A549 (cell line): ENCODE measurements at regions not wholly inside any gene's neighbourhood (a gene's known extent, or its start where the extent isn't known, plus 50 kb on each side); places are given as distances from the start of the nearest gene placed in this dataset.

Experiments used
- ATAC-seq, 2 experiments: fragments of 200-7000 bp in 1 of 2; fragments of >200 bp in 1 of 2; cut with Nextera tagmentation in 1 of 2; cut with Tn5 transposase in 1 of 2; 3 replicates each; pipeline versions ENCODE4 v1.8.0 to v1.9.1; 2018 to 2020; ENCODE audit warnings: mild to moderate bottlenecking in 1 of 2, moderate library complexity in 1 of 2
- CTCF ChIA-PET: fragments of 300-600 bp; sonication (Branson Sonifier 250); formaldehyde crosslinking; extraction: SDS; loops from one replicate; lab custom pipeline; 2021; ENCODE audit warnings: antibody characterized with exemption, inconsistent platforms; lab: Yijun Ruan, JAX
- POLR2A ChIA-PET: fragments of 350-600 bp; formaldehyde crosslinking; extraction: SDS; loops from one replicate; lab custom pipeline; 2021; ENCODE audit warnings: antibody characterized with exemption, inconsistent platforms; lab: Yijun Ruan, JAX
- DNase-seq, 2 experiments: peaks; one replicate each; pipeline versions ENCODE4 v3.0.0 to v3.0.0-alpha.2; 2011 to 2016; ENCODE audit warnings: low read depth in 1 of 2, low spot score in 1 of 2
- FAIRE-seq: peaks from 2 replicates; lab custom pipeline; 2011; peaks lifted over from hg19 to GRCh38; lab: Jason Lieb, UNC
- H3K27ac ChIP-seq, 2 experiments: fragments of >200 bp; sonication (Bioruptor Twin); formaldehyde crosslinking; 3 replicates each; pipeline ENCODE4 v1.5.1; 2016 to 2017
- H3K4me1 ChIP-seq: fragments of >200 bp; sonication (Bioruptor Twin); formaldehyde crosslinking; 3 replicates; pipeline ENCODE4 v1.6.1; 2016
- H3K4me2 ChIP-seq: fragments of >200 bp; sonication (Bioruptor Twin); formaldehyde crosslinking; 3 replicates; pipeline ENCODE4 v1.6.1; 2016
- H3K4me3 ChIP-seq: fragments of >200 bp; sonication (Bioruptor Twin); formaldehyde crosslinking; 3 replicates; pipeline ENCODE4 v1.5.1; 2016
- H3K9me3 ChIP-seq: fragments of >200 bp; sonication (Bioruptor Twin); formaldehyde crosslinking; 3 replicates; pipeline ENCODE4 v1.6.1; 2016
- BHLHE40 ChIP-seq: IDR thresholded peaks from 2 replicates; pipeline ENCODE4 v1.6.1; 2012; ENCODE audit warnings: low read depth, low read length, inconsistent platforms
- CBX2 ChIP-seq: fragments of 200-600 bp; sonication (generic); IDR thresholded peaks from 2 replicates; pipeline ENCODE4 v1.6.1; 2016; ENCODE audit warnings: low read depth, mild to moderate bottlenecking, borderline replicate concordance
- CHD2 ChIP-seq: fragments of 150-350 bp; IDR thresholded peaks from 2 replicates; pipeline ENCODE4 v1.6.1; 2014; ENCODE audit warnings: low read length; ENCODE audit not compliant: partially characterized antibody
- FOXS1 ChIP-seq: fragments of 250-450 bp; sonication (Bioruptor Pico); IDR thresholded peaks from 2 replicates; pipeline ENCODE4 v1.5.0; 2020; ENCODE audit warnings: mild to moderate bottlenecking, moderate library complexity
- HDAC2 ChIP-seq: fragments of 200-600 bp; sonication (generic); IDR thresholded peaks from 2 replicates; pipeline ENCODE4 v1.6.1; 2016
- HOXA7 ChIP-seq: fragments of 250-450 bp; sonication (Bioruptor Pico); IDR thresholded peaks from 2 replicates; pipeline ENCODE4 v1.5.0; 2020; ENCODE audit warnings: mild to moderate bottlenecking, moderate library complexity
- JUNB ChIP-seq: fragments of >200 bp; sonication (Bioruptor Twin); formaldehyde crosslinking; IDR thresholded peaks from 2 replicates; pipeline ENCODE4 v1.6.1; 2016
- KDM1A ChIP-seq: fragments of 200-600 bp; sonication (generic); IDR thresholded peaks from 2 replicates; pipeline ENCODE4 v1.6.1; 2016; ENCODE audit warnings: low read depth, mild to moderate bottlenecking
- MAFK ChIP-seq: fragments of 450-650 bp; IDR thresholded peaks from 2 replicates; pipeline ENCODE4 v1.6.1; 2014; ENCODE audit not compliant: partially characterized antibody
- MYC ChIP-seq: IDR thresholded peaks from 2 replicates; pipeline ENCODE4 v1.6.1; 2012; ENCODE audit warnings: mild to moderate bottlenecking, inconsistent platforms, low read length, improper control_type of control experiment, borderline replicate concordance
- NFE2L2 ChIP-seq: fragments of 150-350 bp; conservative IDR thresholded peaks from 2 replicates; pipeline ENCODE4 v1.6.1; 2014; ENCODE audit warnings: low read length
- PHF8 ChIP-seq: fragments of 200-600 bp; sonication (generic); IDR thresholded peaks from 2 replicates; pipeline ENCODE4 v1.6.1; 2016; ENCODE audit warnings: low read depth, mild to moderate bottlenecking, antibody characterized with exemption, moderate library complexity, borderline replicate concordance
- POLR2AphosphoS2 ChIP-seq: conservative IDR thresholded peaks from 2 replicates; pipeline ENCODE4 v1.6.1; 2012; ENCODE audit warnings: low read length, improper control_type of control experiment, inconsistent platforms
- RAD21 ChIP-seq, 2 experiments: fragments of >200 bp in 1 of 2; sonication (Bioruptor Twin) in 1 of 2; formaldehyde crosslinking in 1 of 2; IDR thresholded peaks in 1 of 2; conservative IDR thresholded peaks in 1 of 2; 2 replicates in 1 of 2; 3 replicates in 1 of 2; pipeline ENCODE4 v1.6.1; 2012 to 2018; ENCODE audit warnings: inconsistent platforms in 1 of 2
- RCOR1 ChIP-seq: fragments of 150-350 bp; IDR thresholded peaks from 2 replicates; pipeline ENCODE4 v1.6.1; 2014; ENCODE audit warnings: antibody characterized with exemption, low read length, low read depth
- RFX5 ChIP-seq: fragments of 450-650 bp; IDR thresholded peaks from 2 replicates; pipeline ENCODE4 v1.7.1; 2014; ENCODE audit warnings: antibody characterized with exemption, mild to moderate bottlenecking, moderate library complexity
- SMC3 ChIP-seq: fragments of >200 bp; sonication (Bioruptor Twin); formaldehyde crosslinking; IDR thresholded peaks from 3 replicates; pipeline ENCODE4 v1.6.1; 2018; ENCODE audit warnings: inconsistent platforms
- SREBF2 ChIP-seq: fragments of 450-650 bp; IDR thresholded peaks from 2 replicates; pipeline ENCODE4 v1.6.1; 2014; ENCODE audit warnings: mild to moderate bottlenecking, moderate library complexity
- TFCP2L1 ChIP-seq: fragments of 250-450 bp; sonication (Bioruptor Pico); IDR thresholded peaks from 2 replicates; pipeline ENCODE4 v1.5.0; 2021; ENCODE audit warnings: mild to moderate bottlenecking
- TP53 ChIP-seq: fragments of 250-450 bp; sonication (Bioruptor Pico); IDR thresholded peaks from 2 replicates; pipeline ENCODE4 v1.5.0; 2021; ENCODE audit warnings: mild to moderate bottlenecking, moderate library complexity
- ZC3H11A ChIP-seq: fragments of 450-650 bp; IDR thresholded peaks from 2 replicates; pipeline ENCODE4 v1.6.1; 2014; ENCODE audit warnings: antibody characterized with exemption, mild to moderate bottlenecking
- WGBS: methylation state at CpG from one replicate; pipeline ENCODE4 v1.1.6; 2017; ENCODE audit errors: missing lambda C conversion rate; 5-methylcytosine and 5-hydroxymethylcytosine counted together
- TF ChIP-seq, protein P1 (sequence below): fragments of >200 bp; sonication (Bioruptor Twin); formaldehyde crosslinking; IDR thresholded peaks from 3 replicates; pipeline ENCODE4 v1.6.1; 2016
- TF ChIP-seq, protein P2 (sequence below): fragments of >200 bp; sonication (Bioruptor Twin); formaldehyde crosslinking; IDR thresholded peaks from 3 replicates; pipeline ENCODE4 v1.5.1; 2016
- TF ChIP-seq, protein P3 (sequence below): fragments of 250-450 bp; sonication (Bioruptor Pico); IDR thresholded peaks from 2 replicates; pipeline ENCODE4 v1.5.0; 2021; ENCODE audit warnings: mild to moderate bottlenecking, moderate library complexity, borderline replicate concordance
- TF ChIP-seq, protein P4 (sequence below): IDR thresholded peaks from 2 replicates; pipeline ENCODE4 v1.6.1; 2012
- TF ChIP-seq, protein P5 (sequence below): IDR thresholded peaks from 2 replicates; pipeline ENCODE4 v1.6.1; 2012; ENCODE audit warnings: low read depth, borderline replicate concordance

DNA sequence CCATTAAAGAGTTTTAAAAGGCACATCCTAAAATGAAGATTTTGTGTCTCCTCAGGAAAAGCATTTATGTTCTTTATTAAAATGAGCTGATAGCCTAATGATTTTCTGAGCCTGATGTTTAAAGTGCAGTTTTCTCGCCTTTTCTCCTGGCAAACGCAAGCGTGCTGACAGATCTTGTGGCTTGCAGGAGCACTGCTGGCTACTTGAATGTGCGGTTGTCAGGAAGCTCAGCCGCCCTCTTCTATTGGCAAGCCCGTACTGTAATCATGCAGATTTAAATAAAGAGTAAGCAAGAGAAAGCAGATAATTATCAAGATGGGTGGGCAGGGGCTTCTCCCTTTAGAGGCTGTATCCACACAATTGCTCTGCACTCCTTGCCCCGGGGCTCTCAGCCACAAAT, 139.5 kb upstream of the SPHKAP start:
- no peak overlapping the region for H3K4me2 ChIP-seq
- no peak overlapping the region for H3K4me3 ChIP-seq
- no peak overlapping the region for H3K27ac ChIP-seq
- CTCF ChIA-PET = no interaction called here
- no peaks in the 10 kb centered on the region for H3K9me3 ChIP-seq
- H3K4me1 ChIP-seq = no peaks in the 10 kb centered on the region
- TF ChIP-seq TP53 (CRISPR knock-in tag) (no peak), JUNB (no peak), SREBF2 (no peak), BHLHE40 (no peak), RCOR1 (no peak), POLR2AphosphoS2 (no peak)
- WGBS = 68% methylated on average over 7 of the region's 7 CpGs
- POLR2A ChIA-PET = no interaction called here
- DNase-seq = no peak
- no peak for ATAC-seq
- FAIRE-seq = no peak

DNA sequence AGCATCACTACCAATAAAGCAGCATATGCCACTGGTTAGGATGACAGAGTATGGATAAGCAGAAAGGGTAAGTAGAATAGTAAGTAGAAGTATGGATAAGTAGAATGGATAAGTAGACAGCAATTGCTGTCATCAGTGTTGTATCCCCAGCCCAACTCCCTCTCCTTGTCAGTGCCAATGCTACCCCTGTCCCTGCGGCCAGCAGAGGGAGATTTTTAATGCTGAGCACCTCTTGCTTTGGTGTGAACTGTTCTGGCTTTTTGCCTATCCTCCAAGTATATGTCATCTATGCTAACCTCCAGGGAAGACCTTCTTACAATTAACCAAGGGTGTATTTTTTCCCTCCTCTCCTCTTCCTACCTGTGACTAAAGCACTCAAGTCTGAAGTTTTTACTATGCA, 136.7 kb upstream of the SPHKAP start:
- Histone ChIP-seq H3K4me3 (no peak overlapping the region), H3K9me3 (no peaks in the 10 kb centered on the region), H3K27ac (no peak overlapping the region), H3K4me2 (no peak overlapping the region), H3K4me1 (no peaks in the 10 kb centered on the region)
- POLR2A ChIA-PET = no interaction called here
- CTCF ChIA-PET = no interaction called here
- DNase-seq (peak; percentile 1 to 40), FAIRE-seq (no peak), ATAC-seq (peak; percentile 94 to 97)
- WGBS = 17% methylated on average over 1 of the region's 1 CpG
- TF ChIP-seq, protein P1, sequence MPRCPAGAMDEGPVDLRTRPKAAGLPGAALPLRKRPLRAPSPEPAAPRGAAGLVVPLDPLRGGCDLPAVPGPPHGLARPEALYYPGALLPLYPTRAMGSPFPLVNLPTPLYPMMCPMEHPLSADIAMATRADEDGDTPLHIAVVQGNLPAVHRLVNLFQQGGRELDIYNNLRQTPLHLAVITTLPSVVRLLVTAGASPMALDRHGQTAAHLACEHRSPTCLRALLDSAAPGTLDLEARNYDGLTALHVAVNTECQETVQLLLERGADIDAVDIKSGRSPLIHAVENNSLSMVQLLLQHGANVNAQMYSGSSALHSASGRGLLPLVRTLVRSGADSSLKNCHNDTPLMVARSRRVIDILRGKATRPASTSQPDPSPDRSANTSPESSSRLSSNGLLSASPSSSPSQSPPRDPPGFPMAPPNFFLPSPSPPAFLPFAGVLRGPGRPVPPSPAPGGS = no peak
- TF ChIP-seq KDM1A = no peak
- TF ChIP-seq RAD21 (conservative IDR thresholded peaks at IDR 0.05 in 1 of 2, IDR thresholded peaks at IDR 0.05 in 1 of 2) = peak; percentile 26 to 50; a peak in 3 of 5 replicates
- peak; percentile 36; the same call in 2 of the 3 replicates for TF ChIP-seq SMC3
- TF ChIP-seq, protein P2, sequence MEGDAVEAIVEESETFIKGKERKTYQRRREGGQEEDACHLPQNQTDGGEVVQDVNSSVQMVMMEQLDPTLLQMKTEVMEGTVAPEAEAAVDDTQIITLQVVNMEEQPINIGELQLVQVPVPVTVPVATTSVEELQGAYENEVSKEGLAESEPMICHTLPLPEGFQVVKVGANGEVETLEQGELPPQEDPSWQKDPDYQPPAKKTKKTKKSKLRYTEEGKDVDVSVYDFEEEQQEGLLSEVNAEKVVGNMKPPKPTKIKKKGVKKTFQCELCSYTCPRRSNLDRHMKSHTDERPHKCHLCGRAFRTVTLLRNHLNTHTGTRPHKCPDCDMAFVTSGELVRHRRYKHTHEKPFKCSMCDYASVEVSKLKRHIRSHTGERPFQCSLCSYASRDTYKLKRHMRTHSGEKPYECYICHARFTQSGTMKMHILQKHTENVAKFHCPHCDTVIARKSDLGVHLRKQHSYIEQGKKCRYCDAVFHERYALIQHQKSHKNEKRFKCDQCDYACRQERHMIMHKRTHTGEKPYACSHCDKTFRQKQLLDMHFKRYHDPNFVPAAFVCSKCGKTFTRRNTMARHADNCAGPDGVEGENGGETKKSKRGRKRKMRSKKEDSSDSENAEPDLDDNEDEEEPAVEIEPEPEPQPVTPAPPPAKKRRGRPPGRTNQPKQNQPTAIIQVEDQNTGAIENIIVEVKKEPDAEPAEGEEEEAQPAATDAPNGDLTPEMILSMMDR = peak; percentile 34; the same call in 2 of the 3 replicates

DNA sequence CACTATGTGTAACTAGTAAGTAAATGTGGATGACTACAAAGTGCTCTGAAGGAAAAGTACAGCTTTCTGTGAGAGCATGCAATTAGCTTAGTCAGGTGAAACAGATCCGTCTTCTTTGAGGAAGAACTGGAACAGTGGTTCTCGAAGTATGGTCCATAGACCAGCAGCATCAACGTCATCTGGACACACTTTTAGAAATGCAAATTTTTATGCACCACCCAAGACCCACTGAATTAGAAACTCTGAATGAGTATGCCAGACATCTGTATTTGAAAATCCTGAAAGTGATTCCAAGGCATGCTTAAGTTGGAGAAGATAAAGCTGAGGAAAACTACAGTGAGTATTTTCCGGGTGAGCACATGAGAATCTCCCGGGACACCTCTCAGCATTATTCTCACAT, 130.7 kb upstream of the SPHKAP start:
- CTCF ChIA-PET = no interaction called here
- ATAC-seq = no peak

More for the DNA sequence above, 130.7 kb upstream of the SPHKAP start:
- Histone ChIP-seq H3K4me3 (no peak overlapping the region), H3K4me2 (no peak overlapping the region), H3K9me3 (no peaks in the 10 kb centered on the region), H3K27ac (no peak overlapping the region), H3K4me1 (no peaks in the 10 kb centered on the region)
- POLR2A ChIA-PET = no interaction called here
- no peak for DNase-seq
- TF ChIP-seq, protein P1 = no peak
- TF ChIP-seq HDAC2 (no peak), RFX5 (no peak), MYC (no peak), RAD21 (conservative IDR thresholded peaks at IDR 0.05 in 1 of 2, IDR thresholded peaks at IDR 0.05 in 1 of 2) (no peak), CBX2 (no peak), HOXA7 (CRISPR knock-in tag) (no peak), BHLHE40 (no peak), SREBF2 (no peak), TP53 (CRISPR knock-in tag) (no peak), FOXS1 (no peak), PHF8 (no peak), MAFK (no peak), NFE2L2 (no peak), TFCP2L1 (CRISPR knock-in tag) (no peak), ZC3H11A (no peak), CHD2 (no peak)
- TF ChIP-seq, protein P3, sequence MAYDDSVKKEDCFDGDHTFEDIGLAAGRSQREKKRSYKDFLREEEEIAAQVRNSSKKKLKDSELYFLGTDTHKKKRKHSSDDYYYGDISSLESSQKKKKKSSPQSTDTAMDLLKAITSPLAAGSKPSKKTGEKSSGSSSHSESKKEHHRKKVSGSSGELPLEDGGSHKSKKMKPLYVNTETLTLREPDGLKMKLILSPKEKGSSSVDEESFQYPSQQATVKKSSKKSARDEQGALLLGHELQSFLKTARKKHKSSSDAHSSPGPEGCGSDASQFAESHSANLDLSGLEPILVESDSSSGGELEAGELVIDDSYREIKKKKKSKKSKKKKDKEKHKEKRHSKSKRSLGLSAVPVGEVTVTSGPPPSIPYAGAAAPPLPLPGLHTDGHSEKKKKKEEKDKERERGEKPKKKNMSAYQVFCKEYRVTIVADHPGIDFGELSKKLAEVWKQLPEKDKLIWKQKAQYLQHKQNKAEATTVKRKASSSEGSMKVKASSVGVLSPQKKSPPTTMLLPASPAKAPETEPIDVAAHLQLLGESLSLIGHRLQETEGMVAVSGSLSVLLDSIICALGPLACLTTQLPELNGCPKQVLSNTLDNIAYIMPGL = no peak
- TF ChIP-seq, protein P4, sequence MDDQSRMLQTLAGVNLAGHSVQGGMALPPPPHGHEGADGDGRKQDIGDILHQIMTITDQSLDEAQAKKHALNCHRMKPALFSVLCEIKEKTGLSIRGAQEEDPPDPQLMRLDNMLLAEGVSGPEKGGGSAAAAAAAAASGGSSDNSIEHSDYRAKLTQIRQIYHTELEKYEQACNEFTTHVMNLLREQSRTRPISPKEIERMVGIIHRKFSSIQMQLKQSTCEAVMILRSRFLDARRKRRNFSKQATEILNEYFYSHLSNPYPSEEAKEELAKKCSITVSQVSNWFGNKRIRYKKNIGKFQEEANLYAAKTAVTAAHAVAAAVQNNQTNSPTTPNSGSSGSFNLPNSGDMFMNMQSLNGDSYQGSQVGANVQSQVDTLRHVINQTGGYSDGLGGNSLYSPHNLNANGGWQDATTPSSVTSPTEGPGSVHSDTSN = no peak
- TF ChIP-seq, protein P5, sequence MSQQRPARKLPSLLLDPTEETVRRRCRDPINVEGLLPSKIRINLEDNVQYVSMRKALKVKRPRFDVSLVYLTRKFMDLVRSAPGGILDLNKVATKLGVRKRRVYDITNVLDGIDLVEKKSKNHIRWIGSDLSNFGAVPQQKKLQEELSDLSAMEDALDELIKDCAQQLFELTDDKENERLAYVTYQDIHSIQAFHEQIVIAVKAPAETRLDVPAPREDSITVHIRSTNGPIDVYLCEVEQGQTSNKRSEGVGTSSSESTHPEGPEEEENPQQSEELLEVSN = no peak
- no peak for FAIRE-seq
- 17% methylated on average over 5 of the region's 5 CpGs for WGBS
